ENCODE measurements at regions not wholly inside any gene's neighbourhood (a gene's known extent, or its start where the extent isn't known, plus 50 kb on each side); places are given as distances from the start of the nearest gene placed in this dataset.

DNA sequence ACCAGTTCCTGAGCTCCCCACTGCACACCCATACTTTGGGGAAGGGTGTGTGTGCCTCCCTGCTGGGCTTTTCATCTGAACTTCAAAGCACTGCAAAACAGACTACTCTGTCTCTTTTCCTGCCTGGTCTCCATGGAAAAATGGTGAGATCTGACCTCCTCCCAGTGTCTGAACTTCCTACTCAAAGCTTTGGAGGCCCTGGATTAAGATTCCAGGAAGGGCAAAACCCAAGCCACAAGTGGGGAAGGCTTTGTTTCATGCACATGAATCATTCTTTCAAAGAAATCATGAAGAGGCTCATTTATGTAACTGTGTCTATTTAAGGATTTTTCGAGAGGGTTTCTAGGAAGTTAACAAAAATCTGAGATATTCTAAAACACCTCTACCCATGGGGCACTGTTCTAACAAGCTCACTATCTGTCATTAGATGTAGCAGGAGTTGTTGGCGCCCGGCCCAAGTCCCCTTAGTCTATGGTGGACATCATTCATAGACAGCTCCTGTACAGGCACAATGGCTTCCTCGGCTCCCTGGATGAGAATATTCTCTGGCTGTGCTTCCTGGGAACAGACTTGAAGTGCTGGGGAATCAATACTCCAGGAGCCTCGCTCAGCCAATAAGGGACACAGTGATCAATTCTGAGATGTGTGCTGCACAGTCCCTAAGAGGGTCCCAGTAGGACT lies 224.0 kb downstream of the KTN1 start:
- Histone ChIP-seq H3K27me3 (no peaks in the 10 kb centered on the region), H3K4me3 (no peak overlapping the region), H3K9me3 (no peaks in the 10 kb centered on the region), H3K4me1 (peaks cover 0 to 4% of the 10 kb centered on the region in 2 donors), H3K27ac (no peak overlapping the region), H3K36me3 (no peaks in the 10 kb centered on the region)
- no peak for DNase-seq
- TF ChIP-seq POLR2A (IDR thresholded peaks at IDR 0.05) = no peak
- TF ChIP-seq, protein P1, sequence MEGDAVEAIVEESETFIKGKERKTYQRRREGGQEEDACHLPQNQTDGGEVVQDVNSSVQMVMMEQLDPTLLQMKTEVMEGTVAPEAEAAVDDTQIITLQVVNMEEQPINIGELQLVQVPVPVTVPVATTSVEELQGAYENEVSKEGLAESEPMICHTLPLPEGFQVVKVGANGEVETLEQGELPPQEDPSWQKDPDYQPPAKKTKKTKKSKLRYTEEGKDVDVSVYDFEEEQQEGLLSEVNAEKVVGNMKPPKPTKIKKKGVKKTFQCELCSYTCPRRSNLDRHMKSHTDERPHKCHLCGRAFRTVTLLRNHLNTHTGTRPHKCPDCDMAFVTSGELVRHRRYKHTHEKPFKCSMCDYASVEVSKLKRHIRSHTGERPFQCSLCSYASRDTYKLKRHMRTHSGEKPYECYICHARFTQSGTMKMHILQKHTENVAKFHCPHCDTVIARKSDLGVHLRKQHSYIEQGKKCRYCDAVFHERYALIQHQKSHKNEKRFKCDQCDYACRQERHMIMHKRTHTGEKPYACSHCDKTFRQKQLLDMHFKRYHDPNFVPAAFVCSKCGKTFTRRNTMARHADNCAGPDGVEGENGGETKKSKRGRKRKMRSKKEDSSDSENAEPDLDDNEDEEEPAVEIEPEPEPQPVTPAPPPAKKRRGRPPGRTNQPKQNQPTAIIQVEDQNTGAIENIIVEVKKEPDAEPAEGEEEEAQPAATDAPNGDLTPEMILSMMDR (IDR thresholded peaks at IDR 0.05) = no peak
- intact Hi-C loops (cut with DNase I; ENCODE audit: low total_unique reads) = no loop called here

GRCh38 chr14:55805250-55805649 lies 225.2 kb downstream of the KTN1 start:
- Histone ChIP-seq H3K9me3 (no peaks in the 10 kb centered on the region), H3K4me3 (no peak overlapping the region), H3K27ac (no peak overlapping the region), H3K4me1 (peaks cover 0 to 4% of the 10 kb centered on the region in 2 donors), H3K27me3 (no peaks in the 10 kb centered on the region), H3K36me3 (no peaks in the 10 kb centered on the region)
- TF ChIP-seq, protein P1 (IDR thresholded peaks at IDR 0.05) = no peak
- no peak for TF ChIP-seq POLR2A (IDR thresholded peaks at IDR 0.05)
- intact Hi-C loops (cut with DNase I; ENCODE audit: low total_unique reads) = no loop called here
- no peak for DNase-seq

DNA sequence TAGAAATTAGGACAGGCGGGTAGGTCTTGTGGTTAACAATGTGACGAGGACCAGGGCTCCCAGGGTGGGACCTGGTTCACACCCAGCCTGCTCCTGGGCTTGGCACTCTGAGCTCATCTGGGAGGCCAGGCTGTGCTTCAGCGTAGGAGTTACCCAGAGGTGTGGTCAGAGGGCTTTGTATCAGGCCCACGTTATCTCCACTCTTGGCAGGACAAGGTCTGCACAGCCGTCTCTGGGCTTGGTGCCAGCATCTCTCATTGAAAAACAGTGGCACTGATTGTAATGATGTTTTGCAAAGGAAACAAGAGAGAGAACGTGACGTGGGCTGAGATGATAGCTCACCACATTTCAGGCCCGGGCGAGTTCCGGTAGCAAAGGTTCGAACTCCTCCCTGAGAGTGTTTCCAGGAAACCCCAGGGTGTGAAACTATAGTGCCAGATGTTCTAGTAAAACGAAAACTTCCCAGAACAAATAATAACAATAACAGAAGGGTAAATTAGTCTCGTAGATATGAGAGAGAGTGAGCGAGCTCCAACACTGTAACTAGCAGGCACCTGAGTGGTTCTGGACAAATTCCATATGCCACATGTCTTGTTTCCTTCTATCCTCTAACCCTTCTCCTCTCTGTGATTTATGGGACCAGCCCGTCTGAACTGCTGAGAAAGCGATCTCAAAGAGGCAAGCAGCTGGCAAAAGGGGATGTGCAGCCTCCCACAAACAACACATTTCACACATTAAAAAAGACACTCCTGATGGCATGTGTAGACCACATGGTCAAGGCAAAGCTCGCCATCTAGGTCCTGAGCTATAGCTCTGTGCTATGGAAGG lies 227.3 kb downstream of the KTN1 start:
- intact Hi-C loops (cut with DNase I; ENCODE audit: low total_unique reads) = no loop called here
- TF ChIP-seq, protein P1 (IDR thresholded peaks at IDR 0.05) = no peak
- TF ChIP-seq POLR2A (IDR thresholded peaks at IDR 0.05) = no peak
- Histone ChIP-seq H3K4me1 (peaks cover 0 to 4% of the 10 kb centered on the region in 2 donors), H3K4me3 (no peak overlapping the region), H3K27ac (peak overlapping the region in 1 of 2 donors; percentile 46), H3K9me3 (no peaks in the 10 kb centered on the region), H3K36me3 (no peaks in the 10 kb centered on the region), H3K27me3 (no peaks in the 10 kb centered on the region)
- peak; percentile 55 to 85 for DNase-seq

DNA sequence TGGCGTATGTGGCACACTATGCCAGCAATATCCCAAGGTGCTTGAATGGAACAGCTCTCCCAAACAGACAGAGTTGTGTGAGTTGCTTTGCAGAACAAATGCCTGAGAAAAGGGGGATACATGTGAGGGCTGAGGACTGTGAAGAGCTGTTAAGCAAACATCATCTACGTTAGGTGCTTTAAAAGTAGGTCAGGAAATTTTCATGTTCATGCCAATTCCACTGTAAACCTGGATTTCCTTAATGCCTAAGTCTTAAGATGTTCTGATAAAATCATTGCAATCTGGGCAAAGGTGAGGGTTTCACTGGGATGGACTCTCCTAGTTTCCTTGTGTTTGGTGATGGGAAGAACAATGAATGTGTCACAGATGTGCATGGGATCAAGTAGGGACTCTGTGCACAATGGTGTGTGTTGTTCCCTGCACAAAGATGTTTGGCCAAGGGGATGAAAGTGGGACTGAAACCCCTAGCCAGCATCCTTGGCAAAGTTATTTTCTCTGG lies 227.9 kb downstream of the KTN1 start:
- Histone ChIP-seq H3K4me1 (peaks cover 0 to 4% of the 10 kb centered on the region in 2 donors), H3K9me3 (no peaks in the 10 kb centered on the region), H3K27me3 (no peaks in the 10 kb centered on the region), H3K27ac (no peak overlapping the region), H3K36me3 (no peaks in the 10 kb centered on the region), H3K4me3 (no peak overlapping the region)
- TF ChIP-seq, protein P1 (IDR thresholded peaks at IDR 0.05) = no peak
- no peak for TF ChIP-seq POLR2A (IDR thresholded peaks at IDR 0.05)
- intact Hi-C loops (cut with DNase I; ENCODE audit: low total_unique reads) = no loop called here
- no peak for DNase-seq

DNA sequence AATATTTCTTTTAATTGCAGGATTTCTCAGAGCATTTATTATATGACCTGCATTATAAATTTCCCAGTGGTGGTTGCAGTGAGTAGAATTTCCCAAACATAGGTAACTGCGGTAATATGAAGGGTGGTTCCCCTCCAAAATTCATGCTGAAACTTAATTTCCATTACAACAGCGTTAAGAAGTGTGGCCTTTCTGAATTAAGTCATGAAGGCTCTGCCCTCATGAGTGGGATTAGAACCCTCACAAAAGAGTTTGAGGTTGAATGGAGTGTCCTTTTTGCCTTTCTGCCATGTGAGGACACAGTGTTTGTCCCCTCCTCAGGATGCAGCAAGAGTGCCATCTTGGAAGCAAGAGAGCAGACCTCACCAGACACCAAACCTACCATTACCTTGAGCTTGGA lies 233.6 kb downstream of the KTN1 start:
- no peak for DNase-seq
- H3K9me3 ChIP-seq = no peaks in the 10 kb centered on the region
- no peak overlapping the region for H3K4me3 ChIP-seq
- TF ChIP-seq, protein P1 (IDR thresholded peaks at IDR 0.05) = no peak
- no peak for TF ChIP-seq POLR2A (IDR thresholded peaks at IDR 0.05)
- H3K27me3 ChIP-seq = no peaks in the 10 kb centered on the region
- no peaks in the 10 kb centered on the region for H3K4me1 ChIP-seq
- no peaks in the 10 kb centered on the region for H3K36me3 ChIP-seq
- intact Hi-C loops (cut with DNase I; ENCODE audit: low total_unique reads) = no loop called here
- no peak overlapping the region for H3K27ac ChIP-seq

Data from uterus (tissue), 3 donors.